HCT116 (cell line): ENCODE measurements at regions not wholly inside any gene's neighbourhood (a gene's known extent, or its start where the extent isn't known, plus 50 kb on each side); places are given as distances from the start of the nearest gene placed in this dataset.

ENCODE experiments used
- ATAC-seq: fragments of 200-7000 bp; cut with Tn5 transposase; 2 replicates; pipeline ENCODE4 v1.9.1; 2020; ENCODE audit warnings: mild to moderate bottlenecking, moderate library complexity
- BruUV-seq: library from RNA; stranded (reverse); fragments of 400-500 nt; replicated peaks from 2 replicates; lab custom pipeline; 2021; lab: Mats Ljungman, UMichigan
- CTCF ChIA-PET: fragments of 300-600 bp; sonication (Branson Sonifier 250); formaldehyde crosslinking; loops from one replicate; lab custom pipeline; 2021; ENCODE audit warnings: antibody characterized with exemption; lab: Charles Lee
- POLR2A ChIA-PET: fragments of 300-600, 350-600 bp; sonication (Branson Sonifier 250); formaldehyde crosslinking; loops from one replicate; lab custom pipeline; 2021; ENCODE audit warnings: antibody characterized with exemption; lab: Charles Lee
- RAD21 ChIA-PET, 2 experiments: fragments of 300-600 bp; sonication (Branson Sonifier 250); formaldehyde crosslinking; loops; one replicate each; lab custom pipeline; 2023; ENCODE audit warnings: low total read pairs in 2 of 2; ENCODE audit not compliant: uncharacterized antibody in 2 of 2, unreplicated experiment in 2 of 2, low non-redundant PET in 1 of 2; lab: Charles Lee
- DNase-seq: peaks from one replicate; pipeline ENCODE4 v3.0.0-alpha.2; 2010; ENCODE audit warnings: low read depth, low spot score
- H2AFZ ChIP-seq: fragments of 200-600 bp; shearing (Covaris generic), sonication (generic); 2 replicates; pipeline ENCODE4 v1.6.1; 2017; ENCODE audit warnings: low read depth, mixed run types, mixed read lengths, antibody characterized with exemption, low read length; ENCODE audit not compliant: poor library complexity, severe bottlenecking
- H3K27ac ChIP-seq: 2 replicates; pipeline ENCODE4 v1.5.1; 2012; ENCODE audit warnings: low read depth, low read length
- H3K27me3 ChIP-seq: fragments of 200-600 bp; sonication (generic); 2 replicates; pipeline ENCODE4 v1.6.1; 2016; ENCODE audit warnings: mixed run types, low read length, mixed read lengths; ENCODE audit not compliant: insufficient read depth
- H3K36me3 ChIP-seq, 2 experiments: fragments of 200-500 bp in 1 of 2; fragments of 200-600 bp in 1 of 2; sonication (Bioruptor generic) in 1 of 2; sonication (generic) in 1 of 2; 2 replicates each; pipeline versions ENCODE4 v1.5.1 to v1.6.1; 2014 to 2016; ENCODE audit warnings: low read length in 2 of 2, inconsistent platforms in 1 of 2, mixed read lengths in 1 of 2, mixed run types in 1 of 2; ENCODE audit not compliant: insufficient read depth in 2 of 2, control insufficient read depth in 1 of 2
- H3K4me1 ChIP-seq, 2 experiments: fragments of 200-600 bp in 1 of 2; sonication (generic) in 1 of 2; 2 replicates each; pipeline versions ENCODE4 v1.5.1 to v1.6.1; 2012 to 2017; ENCODE audit warnings: low read length in 2 of 2, inconsistent platforms in 1 of 2, mild to moderate bottlenecking in 1 of 2, mixed read lengths in 1 of 2, mixed run types in 1 of 2, moderate library complexity in 1 of 2; ENCODE audit not compliant: insufficient read depth in 2 of 2, control insufficient read depth in 1 of 2
- H3K4me2 ChIP-seq: fragments of 200-600 bp; sonication (generic); 2 replicates; pipeline ENCODE4 v1.6.1; 2017; ENCODE audit warnings: mixed run types, low read length, mixed read lengths
- H3K4me3 ChIP-seq, 2 experiments: fragments of 200-600 bp in 1 of 2; sonication (generic) in 1 of 2; replicated peaks in 1 of 2; 2 replicates each; pipeline ENCODE4 v1.5.1; 2011 to 2016; ENCODE audit warnings: low read length in 2 of 2, control low read depth in 1 of 2, low read depth in 1 of 2, mild to moderate bottlenecking in 1 of 2, mixed read lengths in 1 of 2, mixed run types in 1 of 2
- H3K79me2 ChIP-seq: fragments of 200-600 bp; sonication (generic); 2 replicates; pipeline ENCODE4 v1.6.1; 2017; ENCODE audit warnings: mild to moderate bottlenecking, mixed run types, low read length, moderate library complexity, mixed read lengths; ENCODE audit not compliant: insufficient read depth
- H3K9ac ChIP-seq: fragments of 200-600 bp; sonication (generic); 2 replicates; pipeline ENCODE4 v1.6.1; 2016; ENCODE audit warnings: low read length, mixed read lengths
- H3K9me2 ChIP-seq: fragments of 200-600 bp; sonication (generic), shearing (Covaris generic); 2 replicates; pipeline ENCODE4 v1.6.1; 2017; ENCODE audit warnings: mixed run types, mild to moderate bottlenecking, moderate library complexity; ENCODE audit not compliant: insufficient read depth
- H3K9me3 ChIP-seq, 2 experiments: fragments of 200-500 bp in 1 of 2; fragments of 200-600 bp in 1 of 2; sonication (Bioruptor generic) in 1 of 2; sonication (generic) in 1 of 2; 2 replicates each; pipeline ENCODE4 v1.6.1; 2014 to 2017; ENCODE audit warnings: low read length in 2 of 2, mixed read lengths in 2 of 2, inconsistent platforms in 1 of 2, low read depth in 1 of 2, mild to moderate bottlenecking in 1 of 2, mixed run types in 1 of 2, moderate library complexity in 1 of 2; ENCODE audit not compliant: control insufficient read depth in 1 of 2, insufficient read depth in 1 of 2
- H4K20me1 ChIP-seq: fragments of 200-600 bp; sonication (generic), shearing (Covaris generic); 2 replicates; pipeline ENCODE4 v1.6.1; 2017; ENCODE audit warnings: mixed run types, mild to moderate bottlenecking, moderate library complexity; ENCODE audit not compliant: insufficient read depth
- CBX3 ChIP-seq: IDR thresholded peaks from 2 replicates; pipeline ENCODE4 v1.6.1; 2012; ENCODE audit warnings: low read depth
- CTCF ChIP-seq, 3 experiments: fragments of 200-600 bp in 1 of 3; sonication (generic) in 1 of 3; IDR thresholded peaks in 2 of 3; conservative IDR thresholded peaks in 1 of 3; 2 replicates each; pipeline ENCODE4 v1.5.1; 2012 to 2017; ENCODE audit warnings: low read depth in 2 of 3, low read length in 2 of 3, antibody characterized with exemption in 1 of 3, borderline replicate concordance in 1 of 3, control low read depth in 1 of 3, mild to moderate bottlenecking in 1 of 3, mixed read lengths in 1 of 3, mixed run types in 1 of 3, moderate library complexity in 1 of 3; ENCODE audit not compliant: insufficient read depth in 1 of 3
- EGR1 ChIP-seq: IDR thresholded peaks from 2 replicates; pipeline ENCODE4 v1.6.1; 2012; ENCODE audit warnings: low read depth
- ELF1 ChIP-seq: IDR thresholded peaks from 2 replicates; pipeline ENCODE4 v1.6.1; 2012; ENCODE audit warnings: low read depth, borderline replicate concordance
- EZH2 ChIP-seq: fragments of 200-600 bp; sonication (generic); IDR thresholded peaks from 2 replicates; pipeline ENCODE4 v1.6.1; 2017; ENCODE audit warnings: antibody characterized with exemption, mixed run types
- EZH2phosphoT487 ChIP-seq: fragments of 200-600 bp; IDR thresholded peaks from 2 replicates; pipeline ENCODE4 v1.6.1; 2018; ENCODE audit warnings: antibody characterized with exemption, borderline replicate concordance
- JUND ChIP-seq: IDR thresholded peaks from 2 replicates; pipeline ENCODE4 v1.6.1; 2012
- POLR2A ChIP-seq: IDR thresholded peaks from 2 replicates; pipeline ENCODE4 v1.7.0; 2011; ENCODE audit warnings: borderline replicate concordance; ENCODE audit not compliant: insufficient read depth, insufficient read length; ENCODE audit errors: extremely low read depth
- POLR2AphosphoS5 ChIP-seq: IDR thresholded peaks from 2 replicates; pipeline ENCODE4 v1.6.1; 2011; ENCODE audit warnings: mild to moderate bottlenecking, low read depth, low read length, moderate library complexity
- RAD21 ChIP-seq: IDR thresholded peaks from 2 replicates; pipeline ENCODE4 v1.6.1; 2012; ENCODE audit warnings: low read depth, mild to moderate bottlenecking
- REST ChIP-seq: IDR thresholded peaks from 2 replicates; pipeline ENCODE4 v1.6.1; 2012; ENCODE audit warnings: low read depth
- SIN3A ChIP-seq: IDR thresholded peaks from 2 replicates; pipeline ENCODE4 v1.6.1; 2012; ENCODE audit warnings: low read depth
- SP1 ChIP-seq: IDR thresholded peaks from 2 replicates; pipeline ENCODE4 v1.6.1; 2012; ENCODE audit warnings: low read depth
- SRF ChIP-seq: IDR thresholded peaks from 2 replicates; pipeline ENCODE4 v1.6.1; 2012; ENCODE audit warnings: low read depth
- TCF7L2 ChIP-seq: IDR thresholded peaks from 2 replicates; pipeline ENCODE4 v1.7.0; 2011; ENCODE audit warnings: borderline replicate concordance, inconsistent platforms; ENCODE audit not compliant: insufficient read depth, insufficient read length; ENCODE audit errors: extremely low read depth
- ZFX ChIP-seq: fragments of 450-650 bp; IDR thresholded peaks from 2 replicates; pipeline ENCODE4 v1.6.1; 2017
- ZNF274 ChIP-seq: fragments of 200-500 bp; sonication (Bioruptor generic); IDR thresholded peaks from 2 replicates; pipeline ENCODE4 v1.6.1; 2014; ENCODE audit warnings: mild to moderate bottlenecking, low read depth, low read length, inconsistent platforms
- intact Hi-C: fragments of 100-400 bp; cut with micrococcal nuclease; formaldehyde crosslinking; loops from 2 replicates; pipeline ENCODE4 v1.10.0; 2022

DNA sequence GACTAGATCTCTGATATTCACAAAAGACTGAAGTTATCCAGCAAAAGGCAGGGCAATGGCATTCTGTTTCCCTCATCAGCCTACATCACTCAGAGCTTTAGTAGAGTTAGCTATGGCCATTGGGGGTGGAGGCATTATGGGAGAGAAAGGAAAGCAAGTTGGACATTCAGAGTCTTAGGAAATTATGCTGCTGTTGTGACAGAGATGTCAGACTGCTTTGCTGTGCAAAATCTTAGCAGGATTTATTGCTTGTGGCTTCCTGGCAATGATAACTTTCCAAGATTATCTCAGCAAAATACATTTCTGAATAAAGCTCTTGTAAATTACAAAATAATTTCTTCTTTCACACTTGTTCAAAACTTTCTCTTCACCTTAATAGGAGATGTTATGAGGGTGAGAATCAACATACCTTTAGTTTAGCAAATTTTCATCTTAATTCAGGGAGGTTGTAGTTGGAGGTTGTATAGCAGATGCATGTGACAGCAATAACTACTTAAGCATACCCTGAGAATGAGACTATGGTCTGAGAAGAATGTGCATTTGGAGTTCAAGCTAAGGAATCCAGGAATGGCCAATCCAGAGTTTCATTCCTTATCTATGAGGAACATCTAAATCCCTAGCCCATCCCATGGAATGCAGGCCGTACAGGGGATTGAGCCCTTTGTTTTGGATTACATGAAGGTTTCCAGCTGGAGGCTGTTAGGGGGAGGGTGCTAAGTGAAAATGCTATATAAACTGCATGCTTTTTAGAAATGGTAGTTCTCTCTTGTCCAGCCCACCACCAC lies 179.8 kb downstream of the HAO1 start:
- POLR2A ChIA-PET: no interaction called here
- no TSS peak for BruUV-seq

DNA sequence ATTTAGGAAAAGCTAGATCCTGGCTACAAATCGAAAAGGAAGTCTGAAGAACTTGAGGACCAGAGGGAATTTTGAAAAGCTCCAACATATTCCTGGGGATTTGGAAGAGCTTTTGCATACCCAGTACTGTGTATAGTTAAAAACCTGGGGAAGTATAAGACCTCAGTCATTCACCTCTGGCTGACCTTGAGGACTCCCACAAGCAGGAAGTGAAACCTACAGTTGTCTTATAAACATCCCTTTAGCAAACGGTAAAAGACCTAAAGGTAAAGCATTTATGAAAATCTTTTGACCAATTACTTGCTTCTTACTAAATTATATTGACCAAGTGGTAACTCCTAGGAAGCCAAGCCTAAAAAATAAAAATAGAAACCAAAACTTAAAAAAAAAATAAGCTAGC lies 175.0 kb downstream of the HAO1 start:
- Histone ChIP-seq H2AFZ (no peak overlapping the region), H3K4me2 (no peak overlapping the region), H3K9ac (no peak overlapping the region), H3K36me3 (no peaks in the 10 kb centered on the region), H4K20me1 (no peaks in the 10 kb centered on the region), H3K79me2 (no peaks in the 10 kb centered on the region), H3K27me3 (no peaks in the 10 kb centered on the region), H3K9me3 (peaks cover 0 to 17% of the 10 kb centered on the region in 2 experiments; a peak in 2 of 4 replicates), H3K4me3 (no peak overlapping the region), H3K4me1 (no peaks in the 10 kb centered on the region), H3K27ac (no peak overlapping the region), H3K9me2 (no peaks in the 10 kb centered on the region)
- ChIA-PET CTCF (interaction anchor here (0.6 kb wide), 1 partner anchor 1853 kb away, joined by 3 read pairs; no protein-coding TSS in a partner anchor), POLR2A (no interaction called here), RAD21 (no interaction called here)
- intact Hi-C loops: no loop called here
- ATAC-seq (no peak), DNase-seq (no peak)
- BruUV-seq: no TSS peak
- no peak for TF ChIP-seq ZNF274
- TF ChIP-seq ELF1: no peak
- no peak for TF ChIP-seq EZH2phosphoT487
- TF ChIP-seq SP1: no peak
- TF ChIP-seq ZFX: no peak
- no peak for TF ChIP-seq POLR2A
- no peak for TF ChIP-seq POLR2AphosphoS5
- no peak for TF ChIP-seq TCF7L2
- no peak for TF ChIP-seq CTCF (IDR thresholded peaks at IDR 0.05 in 2 of 3, conservative IDR thresholded peaks at IDR 0.05 in 1 of 3; ENCODE audit: borderline replicate concordance in 1 of 3, insufficient read depth in 1 of 3, low read depth in 2 of 3, low read length in 2 of 3)
- TF ChIP-seq RAD21: no peak
- no peak for TF ChIP-seq JUND
- no peak for TF ChIP-seq REST
- no peak for TF ChIP-seq SRF

More for the DNA sequence above, 179.8 kb downstream of the HAO1 start:
- H3K27ac ChIP-seq: no peak overlapping the region
- ChIA-PET RAD21 (no interaction called here), CTCF (no interaction called here)
- H3K27me3 ChIP-seq: no peaks in the 10 kb centered on the region
- no peaks in the 10 kb centered on the region for H3K79me2 ChIP-seq
- no peaks in the 10 kb centered on the region for H3K4me1 ChIP-seq
- DNase-seq (no peak), ATAC-seq (no peak)
- TF ChIP-seq CBX3 (no peak), POLR2AphosphoS5 (no peak), JUND (no peak), EZH2 (no peak), SIN3A (no peak), EGR1 (no peak), ZNF274 (no peak)
- H3K4me3 ChIP-seq: no peak overlapping the region
- no peak overlapping the region for H2AFZ ChIP-seq
- no peak overlapping the region for H3K9ac ChIP-seq
- no peaks in the 10 kb centered on the region for H3K36me3 ChIP-seq
- intact Hi-C loops: no loop called here
- no peak overlapping the region for H3K4me2 ChIP-seq
- no peaks in the 10 kb centered on the region for H4K20me1 ChIP-seq
- peaks cover 0 to 14% of the 10 kb centered on the region in 2 experiments; a peak in 2 of 4 replicates for H3K9me3 ChIP-seq
- no peaks in the 10 kb centered on the region for H3K9me2 ChIP-seq
